ENCODE measurements at regions not wholly inside any gene's neighbourhood (a gene's known extent, or its start where the extent isn't known, plus 50 kb on each side); places are given as distances from the start of the nearest gene placed in this dataset.

GRCh38 chr6:19761121-19761520 lies 76.0 kb upstream of the ID4 start:
- in situ Hi-C loops (cut with MboI) (no loop called here), intact Hi-C loops (cut with micrococcal nuclease; ENCODE audit: unreplicated experiment) (no loop called here)
- H3K9ac ChIP-seq (ENCODE audit: control insufficient read depth, insufficient read depth, low read length): no peak overlapping the region
- ATAC-seq (no peak), DNase-seq (ENCODE audit: low read depth, low spot score) (no peak), FAIRE-seq (no peak)
- ChIA-PET CTCF (no interaction called here), POLR2A (no interaction called here), RAD21 (ENCODE audit: unreplicated experiment) (no interaction called here), SMC1A (ENCODE audit: uncharacterized antibody, unreplicated experiment) (no interaction called here)
- H3K9me3 ChIP-seq (replicated peaks; ENCODE audit: control insufficient read depth, insufficient read depth, low read length): no peaks in the 10 kb centered on the region
- H4K20me1 ChIP-seq (ENCODE audit: control insufficient read depth, insufficient read depth): no peaks in the 10 kb centered on the region
- H3K27me3 ChIP-seq (replicated peaks in 1 of 2; ENCODE audit: control insufficient read depth in 2 of 2, insufficient read depth in 2 of 2, low read length in 1 of 2): no peaks in the 10 kb centered on the region
- no peaks in the 10 kb centered on the region for H3K36me3 ChIP-seq (ENCODE audit: control insufficient read depth in 2 of 2, insufficient read depth in 2 of 2, low read length in 1 of 2)
- H3K79me2 ChIP-seq (ENCODE audit: control insufficient read depth, insufficient read depth, low read length): no peaks in the 10 kb centered on the region
- BruUV-seq (replicated peaks): no TSS peak
- no peak overlapping the region for H3K4me3 ChIP-seq
- H3K4me2 ChIP-seq (ENCODE audit: control insufficient read depth, insufficient read depth): no peak overlapping the region
- no peak overlapping the region for H3K27ac ChIP-seq (ENCODE audit: control insufficient read depth, insufficient read depth)
- 6% methylated on average over 1 of the region's 1 CpG for WGBS (ENCODE audit: insufficient coverage, insufficient replicate concordance, low lambda C conversion rate, missing lambda C conversion rate)
- no peak for TF ChIP-seq EP300 (IDR thresholded peaks at IDR 0.05; ENCODE audit: borderline replicate concordance in 1 of 2, control insufficient read depth in 1 of 2, low read depth in 2 of 2, low read length in 2 of 2)
- no peak for TF ChIP-seq PAX8 (IDR thresholded peaks at IDR 0.05)
- no peak for TF ChIP-seq SP1 (IDR thresholded peaks at IDR 0.05; ENCODE audit: low read depth, low read length)
- no peak for TF ChIP-seq EGR1 (IDR thresholded peaks at IDR 0.05; ENCODE audit: borderline replicate concordance in 1 of 2, low read depth in 2 of 2, low read length in 2 of 2)
- no peak for TF ChIP-seq KLF5 (IDR thresholded peaks at IDR 0.05; ENCODE audit: partially characterized antibody)
- no peak for TF ChIP-seq IKZF2 (IDR thresholded peaks at IDR 0.05)
- no peak for TF ChIP-seq CHD1 (IDR thresholded peaks at IDR 0.05; ENCODE audit: low read depth, low read length)
- TF ChIP-seq RELA (IDR thresholded peaks at IDR 0.05; ENCODE audit: borderline replicate concordance, partially characterized antibody): no peak
- TF ChIP-seq NRF1 (conservative IDR thresholded peaks at IDR 0.05; ENCODE audit: low read depth, low read length): no peak
- TF ChIP-seq TCF7 (IDR thresholded peaks at IDR 0.05; ENCODE audit: borderline replicate concordance): no peak
- TF ChIP-seq DPF2 (IDR thresholded peaks at IDR 0.05): no peak
- no peak for TF ChIP-seq USF1 (IDR thresholded peaks at IDR 0.05; ENCODE audit: borderline replicate concordance, extremely low read length, insufficient read depth, low read depth, low read length)
- no peak for TF ChIP-seq SREBF2 (IDR thresholded peaks at IDR 0.05; ENCODE audit: low read length)
- no peak for TF ChIP-seq ELK1 (IDR thresholded peaks at IDR 0.05; ENCODE audit: low read depth, low read length)
- no peak for TF ChIP-seq WRNIP1 (IDR thresholded peaks at IDR 0.05; ENCODE audit: borderline replicate concordance, low read depth, low read length)
- no peak for TF ChIP-seq SUPT20H (IDR thresholded peaks at IDR 0.05; ENCODE audit: borderline replicate concordance, control insufficient read depth, low read depth, low read length)
- TF ChIP-seq, protein P1, sequence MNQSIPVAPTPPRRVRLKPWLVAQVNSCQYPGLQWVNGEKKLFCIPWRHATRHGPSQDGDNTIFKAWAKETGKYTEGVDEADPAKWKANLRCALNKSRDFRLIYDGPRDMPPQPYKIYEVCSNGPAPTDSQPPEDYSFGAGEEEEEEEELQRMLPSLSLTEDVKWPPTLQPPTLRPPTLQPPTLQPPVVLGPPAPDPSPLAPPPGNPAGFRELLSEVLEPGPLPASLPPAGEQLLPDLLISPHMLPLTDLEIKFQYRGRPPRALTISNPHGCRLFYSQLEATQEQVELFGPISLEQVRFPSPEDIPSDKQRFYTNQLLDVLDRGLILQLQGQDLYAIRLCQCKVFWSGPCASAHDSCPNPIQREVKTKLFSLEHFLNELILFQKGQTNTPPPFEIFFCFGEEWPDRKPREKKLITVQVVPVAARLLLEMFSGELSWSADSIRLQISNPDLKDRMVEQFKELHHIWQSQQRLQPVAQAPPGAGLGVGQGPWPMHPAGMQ (IDR thresholded peaks at IDR 0.05; ENCODE audit: borderline replicate concordance): no peak
- TF ChIP-seq SPI1 (IDR thresholded peaks at IDR 0.05; ENCODE audit: borderline replicate concordance, insufficient read depth, low read depth, low read length): no peak
- TF ChIP-seq RB1 (IDR thresholded peaks at IDR 0.05; ENCODE audit: borderline replicate concordance): no peak
- H2AFZ ChIP-seq (ENCODE audit: control insufficient read depth, low read depth, low read length): no peak overlapping the region
- no peaks in the 10 kb centered on the region for H3K4me1 ChIP-seq (ENCODE audit: control insufficient read depth, insufficient read depth, low read length)

Measured in GM12878 (cell line).